H1 (cell line): ENCODE measurements at regions not wholly inside any gene's neighbourhood (a gene's known extent, or its start where the extent isn't known, plus 50 kb on each side); places are given as distances from the start of the nearest gene placed in this dataset.

Experiments used
- CTCF ChIA-PET: fragments of 300-600 bp; sonication (Branson Sonifier 250); formaldehyde crosslinking; loops from one replicate; lab custom pipeline; 2021; ENCODE audit not compliant: partially characterized antibody; lab: Charles Lee
- POLR2A ChIA-PET: fragments of 300-600 bp; sonication (Branson Sonifier 250); formaldehyde crosslinking; loops from one replicate; lab custom pipeline; 2021; ENCODE audit warnings: inconsistent platforms; ENCODE audit not compliant: partially characterized antibody; lab: Charles Lee
- DNase-seq, 2 experiments: peaks; one replicate each; pipeline versions ENCODE4 v3.0.0 to v3.0.0-alpha.2; 2010 to 2022; ENCODE audit warnings: low spot score in 2 of 2, low read depth in 1 of 2, mixed read lengths in 1 of 2
- FAIRE-seq: peaks from 2 replicates; lab custom pipeline; 2011; peaks lifted over from hg19 to GRCh38; lab: Jason Lieb, UNC
- H2AFZ ChIP-seq: 2 replicates; pipeline ENCODE4 v1.8.1; 2012; ENCODE audit warnings: low read length, inconsistent platforms
- H2AK5ac ChIP-seq: 2 replicates; pipeline ENCODE4 v1.6.1; 2013; ENCODE audit warnings: low read depth, low read length
- H2BK120ac ChIP-seq: replicated peaks from 2 replicates; pipeline ENCODE3; 2013; ENCODE audit warnings: low read depth, low read length, inconsistent platforms
- H2BK12ac ChIP-seq: 2 replicates; pipeline ENCODE4 v1.6.1; 2013; ENCODE audit warnings: low read depth, low read length
- H2BK15ac ChIP-seq: 2 replicates; pipeline ENCODE4 v1.6.1; 2013; ENCODE audit warnings: low read length
- H2BK20ac ChIP-seq: 2 replicates; pipeline ENCODE4 v1.6.1; 2013; ENCODE audit warnings: low read length
- H2BK5ac ChIP-seq: 2 replicates; pipeline ENCODE4 v1.6.1; 2013; ENCODE audit warnings: low read depth, low read length
- H3K14ac ChIP-seq: 2 replicates; pipeline ENCODE4 v1.6.1; 2013; ENCODE audit warnings: inconsistent platforms; ENCODE audit not compliant: insufficient read length
- H3K18ac ChIP-seq: 2 replicates; pipeline ENCODE4 v1.6.1; 2013; ENCODE audit warnings: low read length; ENCODE audit errors: extremely low read depth
- H3K23ac ChIP-seq: 2 replicates; pipeline ENCODE4 v1.6.1; 2013; ENCODE audit warnings: inconsistent platforms; ENCODE audit not compliant: insufficient read length
- H3K23me2 ChIP-seq: 2 replicates; pipeline ENCODE4 v1.6.1; 2013; ENCODE audit warnings: low read depth, low read length
- H3K27ac ChIP-seq: 2 replicates; pipeline ENCODE4 v1.6.1; 2011; ENCODE audit warnings: low read depth, low read length, inconsistent platforms
- H3K27me3 ChIP-seq, 4 experiments: replicated peaks in 1 of 4; 1 replicate in 1 of 4; 2 replicates in 3 of 4; pipeline versions ENCODE4 v1.6.1 to v1.8.1; 2011 to 2013; ENCODE audit warnings: low read length in 3 of 4, mild to moderate bottlenecking in 3 of 4, inconsistent platforms in 2 of 4, mixed read lengths in 2 of 4, moderate library complexity in 1 of 4; ENCODE audit not compliant: control insufficient read depth in 3 of 4, insufficient read depth in 3 of 4; ENCODE audit errors: extremely low read depth in 1 of 4
- H3K36me3 ChIP-seq, 4 experiments: 2 replicates each; pipeline versions ENCODE4 v1.6.1 to v1.8.1; 2011 to 2013; ENCODE audit warnings: mild to moderate bottlenecking in 4 of 4, low read length in 3 of 4, moderate library complexity in 2 of 4, control low read depth in 1 of 4, inconsistent platforms in 1 of 4; ENCODE audit not compliant: insufficient read depth in 4 of 4, control insufficient read depth in 2 of 4
- H3K4ac ChIP-seq: replicated peaks from 2 replicates; pipeline ENCODE3; 2013; ENCODE audit warnings: low read length, low read depth, mixed read lengths, inconsistent platforms; ENCODE audit not compliant: insufficient read length
- H3K4me1 ChIP-seq, 4 experiments: replicated peaks in 1 of 4; 1 replicate in 1 of 4; 2 replicates in 3 of 4; pipeline versions ENCODE4 v1.6.1 to v1.8.1; 2011 to 2013; ENCODE audit warnings: low read length in 3 of 4, inconsistent platforms in 2 of 4, mixed read lengths in 1 of 4; ENCODE audit not compliant: insufficient read depth in 4 of 4, control insufficient read depth in 3 of 4
- H3K4me2 ChIP-seq, 2 experiments: 2 replicates each; pipeline versions ENCODE4 v1.6.1 to v1.8.1; 2011 to 2013; ENCODE audit warnings: low read depth in 2 of 2, low read length in 2 of 2, control low read depth in 1 of 2, inconsistent platforms in 1 of 2, mild to moderate bottlenecking in 1 of 2; ENCODE audit not compliant: insufficient read depth in 1 of 2
- H3K4me3 ChIP-seq, 4 experiments: fragments of 200-600, 300-600 bp in 1 of 4; sonication (generic), shearing (Covaris generic), sonication (Bioruptor Twin) in 1 of 4; 2 replicates each; pipeline versions ENCODE4 v1.5.1 to v1.8.1; 2011 to 2016; ENCODE audit warnings: low read length in 4 of 4, low read depth in 3 of 4, control low read depth in 2 of 4, inconsistent platforms in 2 of 4, mild to moderate bottlenecking in 2 of 4, mixed read lengths in 1 of 4, moderate library complexity in 1 of 4; ENCODE audit not compliant: insufficient read depth in 2 of 4; ENCODE audit errors: extremely low read depth in 1 of 4
- H3K56ac ChIP-seq: replicated peaks from 2 replicates; pipeline ENCODE3; 2013; ENCODE audit warnings: low read depth, mild to moderate bottlenecking, mixed read lengths, low read length, inconsistent platforms; ENCODE audit not compliant: insufficient read length
- H3K79me1 ChIP-seq: 2 replicates; pipeline ENCODE4 v1.6.1; 2013; ENCODE audit warnings: low read depth, low read length, control low read depth
- H3K79me2 ChIP-seq, 2 experiments: 2 replicates each; pipeline versions ENCODE4 v1.6.1 to v1.8.1; 2012 to 2013; ENCODE audit warnings: low read length in 2 of 2, mild to moderate bottlenecking in 2 of 2, inconsistent platforms in 1 of 2; ENCODE audit not compliant: insufficient read depth in 2 of 2, control insufficient read depth in 1 of 2
- H3K9ac ChIP-seq, 4 experiments: replicated peaks in 1 of 4; 1 replicate in 1 of 4; 2 replicates in 3 of 4; pipeline versions ENCODE4 v1.6.1 to v1.8.1; 2011 to 2013; ENCODE audit warnings: low read depth in 3 of 4, low read length in 3 of 4, control low read depth in 2 of 4, mild to moderate bottlenecking in 2 of 4, moderate library complexity in 2 of 4, inconsistent platforms in 1 of 4; ENCODE audit errors: extremely low read depth in 1 of 4
- H3K9me3 ChIP-seq, 2 experiments: 2 replicates each; pipeline versions ENCODE4 v1.6.1 to v1.8.1; 2012 to 2013; ENCODE audit warnings: mild to moderate bottlenecking in 2 of 2, moderate library complexity in 2 of 2, control low read depth in 1 of 2, inconsistent platforms in 1 of 2, low read depth in 1 of 2, low read length in 1 of 2, mixed read lengths in 1 of 2; ENCODE audit not compliant: insufficient read depth in 2 of 2
- H4K20me1 ChIP-seq, 2 experiments: replicated peaks in 1 of 2; 2 replicates each; pipeline versions ENCODE3 to v1.8.1; 2011 to 2013; ENCODE audit warnings: inconsistent platforms in 2 of 2, low read length in 2 of 2, mild to moderate bottlenecking in 1 of 2; ENCODE audit not compliant: insufficient read depth in 2 of 2, control insufficient read depth in 1 of 2
- H4K5ac ChIP-seq: 2 replicates; pipeline ENCODE4 v1.6.1; 2013; ENCODE audit warnings: low read length, low read depth, mixed read lengths, inconsistent platforms; ENCODE audit not compliant: insufficient read length
- H4K8ac ChIP-seq: 2 replicates; pipeline ENCODE4 v1.8.0; 2013; ENCODE audit warnings: mild to moderate bottlenecking, moderate library complexity, low read length, inconsistent platforms; ENCODE audit not compliant: insufficient read depth; ENCODE audit errors: extremely low read depth
- H4K91ac ChIP-seq: replicated peaks from 2 replicates; pipeline ENCODE3; 2013; ENCODE audit warnings: low read length, mixed read lengths, inconsistent platforms; ENCODE audit not compliant: insufficient read length
- CHD1 ChIP-seq: IDR thresholded peaks from 2 replicates; pipeline ENCODE4 v1.6.1; 2012; ENCODE audit warnings: low read depth, low read length, improper control_type of control experiment
- MAX ChIP-seq: IDR thresholded peaks from 2 replicates; pipeline ENCODE4 v1.6.1; 2012; ENCODE audit warnings: inconsistent platforms
- RAD21 ChIP-seq, 2 experiments: IDR thresholded peaks in 1 of 2; conservative IDR thresholded peaks in 1 of 2; 2 replicates each; pipeline ENCODE4 v1.6.1; 2011; ENCODE audit warnings: low read depth in 2 of 2, low read length in 2 of 2, improper control_type of control experiment in 1 of 2, inconsistent platforms in 1 of 2, mild to moderate bottlenecking in 1 of 2, moderate library complexity in 1 of 2
- RBBP5 ChIP-seq: IDR thresholded peaks from 2 replicates; pipeline ENCODE4 v1.7.1; 2012; ENCODE audit warnings: low read depth, mild to moderate bottlenecking, inconsistent platforms, low read length, moderate library complexity, borderline replicate concordance
- ZNF274 ChIP-seq: IDR thresholded peaks from 2 replicates; pipeline ENCODE4 v1.7.0; 2012; ENCODE audit warnings: low read length, borderline replicate concordance; ENCODE audit errors: extremely low read depth
- WGBS, 2 experiments: shearing (Covaris generic) in 1 of 2; methylation state at CpG; one replicate each; pipeline versions ENCODE4 v1.1.6 to v1.1.7; 2013 to 2015; ENCODE audit warnings: low lambda C conversion rate in 2 of 2, mixed read lengths in 2 of 2, inconsistent platforms in 1 of 2, low coverage in 1 of 2, missing lambda C conversion rate in 1 of 2; ENCODE audit not compliant: insufficient replicate concordance in 2 of 2, insufficient coverage in 1 of 2, insufficient read length in 1 of 2; ENCODE audit errors: extremely low coverage in 1 of 2, missing lambda C conversion rate in 1 of 2; 5-methylcytosine and 5-hydroxymethylcytosine counted together

- Histone ChIP-seq H3K23ac (no peak overlapping the region), H3K56ac (no peak overlapping the region), H3K27ac (no peak overlapping the region), H3K23me2 (0 out of 2 replicates have a peak, but pooled peaks cover 2% of the 10 kb centered on the region), H3K79me1 (no peaks in the 10 kb centered on the region), H3K4ac (no peak overlapping the region), H3K79me2 (no peaks in the 10 kb centered on the region), H3K18ac (no peak overlapping the region), H4K8ac (no peak overlapping the region), H3K9me3 (no peaks in the 10 kb centered on the region), H2AFZ (no peak overlapping the region), H3K4me3 (no peak overlapping the region), H2BK15ac (no peak overlapping the region), H3K27me3 (no peaks in the 10 kb centered on the region), H2BK12ac (0 out of 2 replicates have a peak overlapping the region, but pooled peaks have one; percentile 1), H4K91ac (no peak overlapping the region), H3K4me1 (no peaks in the 10 kb centered on the region; a peak in 1 of 7 replicates), H3K36me3 (no peaks in the 10 kb centered on the region), H2AK5ac (no peak overlapping the region), H2BK5ac (no peak overlapping the region), H3K9ac (no peak overlapping the region), H3K14ac (no peak overlapping the region), H3K4me2 (no peak overlapping the region), H4K5ac (no peak overlapping the region), H2BK20ac (no peak overlapping the region), H4K20me1 (no peaks in the 10 kb centered on the region), H2BK120ac (no peak overlapping the region)
- 79% methylated on average over 8 of the region's 8 CpGs; no CpG with 5 or more reads in 1 of the 2 experiments for WGBS, 2 experiments
- DNase-seq (no peak), FAIRE-seq (no peak)
- ChIA-PET POLR2A (interaction anchor here (1.3 kb wide), 1 partner anchor 9 kb away, joined by 3 read pairs; no protein-coding TSS in a partner anchor), CTCF (interaction anchor here (0.6 to 6.0 kb wide), 5 partner anchors 14 to 848 kb away, joined by 3 to 32 read pairs (median 4); no protein-coding TSS in a partner anchor)
- no peak for TF ChIP-seq RAD21 (IDR thresholded peaks at IDR 0.05 in 1 of 2, conservative IDR thresholded peaks at IDR 0.05 in 1 of 2; ENCODE audit: low read depth in 2 of 2, low read length in 2 of 2)
- TF ChIP-seq CHD1 = no peak
- TF ChIP-seq ZNF274 = no peak
- TF ChIP-seq RBBP5 = no peak
- no peak for TF ChIP-seq MAX
Observed at GRCh38 chr1:34328281-34328799, 151.6 kb downstream of the C1orf94 start.
